IMR-90 (cell line): ENCODE measurements at regions not wholly inside any gene's neighbourhood (a gene's known extent, or its start where the extent isn't known, plus 50 kb on each side); places are given as distances from the start of the nearest gene placed in this dataset.

Source experiments
- ATAC-seq: fragments of 200-7000 bp; cut with Tn5 transposase; 2 replicates; pipeline ENCODE4 v1.9.1; 2020; ENCODE audit warnings: low read depth, mild to moderate bottlenecking, moderate library complexity
- BruUV-seq: library from RNA; stranded (reverse); fragments of 400-500 nt; replicated peaks from 2 replicates; lab custom pipeline; 2021; lab: Mats Ljungman, UMichigan
- CTCF ChIA-PET: fragments of 300-600 bp; formaldehyde crosslinking; extraction: SDS; loops from one replicate; lab custom pipeline; 2021; ENCODE audit warnings: antibody characterized with exemption; lab: Yijun Ruan, JAX
- POLR2A ChIA-PET: fragments of 300-600 bp; sonication (Branson Sonifier 250); formaldehyde crosslinking; loops from one replicate; lab custom pipeline; 2022; ENCODE audit warnings: antibody characterized with exemption; ENCODE audit not compliant: unreplicated experiment; lab: Charles Lee
- DNase-seq: peaks from one replicate; pipeline ENCODE4 v3.0.0; 2013
- H2AFZ ChIP-seq: replicated peaks from 2 replicates; pipeline ENCODE3; 2013; ENCODE audit warnings: low read length, mild to moderate bottlenecking; ENCODE audit not compliant: poor library complexity
- H2AK5ac ChIP-seq: 2 replicates; pipeline ENCODE4 v1.6.1; 2013; ENCODE audit warnings: low read depth, low read length, inconsistent platforms
- H2AK9ac ChIP-seq: replicated peaks from 2 replicates; pipeline ENCODE3; 2013; ENCODE audit warnings: mild to moderate bottlenecking, low read depth, low read length, moderate library complexity; ENCODE audit not compliant: poor library complexity
- H2BK120ac ChIP-seq: 2 replicates; pipeline ENCODE4 v1.6.1; 2013; ENCODE audit warnings: low read depth, low read length, inconsistent platforms
- H2BK15ac ChIP-seq: 3 replicates; pipeline ENCODE4 v1.6.1; 2013; ENCODE audit warnings: low read depth, low read length, inconsistent platforms
- H2BK20ac ChIP-seq: 2 replicates; pipeline ENCODE4 v1.6.1; 2013; ENCODE audit warnings: low read depth, mild to moderate bottlenecking, inconsistent platforms, low read length, moderate library complexity
- H2BK5ac ChIP-seq: 2 replicates; pipeline ENCODE4 v1.6.1; 2013; ENCODE audit warnings: mild to moderate bottlenecking, low read depth, low read length, inconsistent platforms; ENCODE audit not compliant: poor library complexity, severe bottlenecking
- H3K14ac ChIP-seq: replicated peaks from 2 replicates; pipeline ENCODE4 v1.6.1; 2013; ENCODE audit warnings: low read depth, low read length, inconsistent platforms
- H3K18ac ChIP-seq: 2 replicates; pipeline ENCODE4 v1.6.1; 2013; ENCODE audit warnings: low read depth, low read length, control low read depth
- H3K23ac ChIP-seq: 2 replicates; pipeline ENCODE4 v1.6.1; 2013; ENCODE audit warnings: low read depth, low read length, inconsistent platforms
- H3K27ac ChIP-seq: 2 replicates; pipeline ENCODE4 v1.5.1; 2013; ENCODE audit warnings: mild to moderate bottlenecking, control low read depth, low read length; ENCODE audit not compliant: insufficient read depth
- H3K27me3 ChIP-seq: 2 replicates; pipeline ENCODE4 v1.6.1; 2013; ENCODE audit warnings: low read length; ENCODE audit not compliant: control insufficient read depth, insufficient read depth
- H3K36me3 ChIP-seq: 2 replicates; pipeline ENCODE4 v1.6.1; 2013; ENCODE audit warnings: low read length, mixed read lengths; ENCODE audit not compliant: control insufficient read depth, insufficient read depth
- H3K4ac ChIP-seq: 2 replicates; pipeline ENCODE4 v1.6.1; 2013; ENCODE audit warnings: low read depth, low read length, inconsistent platforms
- H3K4me1 ChIP-seq: 2 replicates; pipeline ENCODE4 v1.6.1; 2013; ENCODE audit warnings: low read length, mixed read lengths; ENCODE audit not compliant: control insufficient read depth, insufficient read depth
- H3K4me2 ChIP-seq: 2 replicates; pipeline ENCODE4 v1.6.1; 2013; ENCODE audit warnings: low read depth, mild to moderate bottlenecking, control low read depth, low read length, moderate library complexity
- H3K4me3 ChIP-seq: 2 replicates; pipeline ENCODE4 v1.5.1; 2013; ENCODE audit warnings: low read depth, mild to moderate bottlenecking, control low read depth, low read length, moderate library complexity; ENCODE audit not compliant: insufficient read depth
- H3K56ac ChIP-seq: 2 replicates; pipeline ENCODE4 v1.6.1; 2013; ENCODE audit warnings: low read length, inconsistent platforms; ENCODE audit not compliant: insufficient read depth; ENCODE audit errors: extremely low read depth
- H3K79me1 ChIP-seq, 2 experiments: 2 replicates each; pipeline ENCODE4 v1.6.1; 2013; ENCODE audit warnings: low read length in 2 of 2, inconsistent platforms in 1 of 2, low read depth in 1 of 2
- H3K9ac ChIP-seq: 2 replicates; pipeline ENCODE4 v1.6.1; 2013; ENCODE audit warnings: low read depth, low read length, control low read depth
- H3K9me1 ChIP-seq: 2 replicates; pipeline ENCODE4 v1.6.1; 2013; ENCODE audit warnings: low read length, inconsistent platforms; ENCODE audit not compliant: insufficient read depth
- H3K9me3 ChIP-seq: 2 replicates; pipeline ENCODE4 v1.6.1; 2013; ENCODE audit warnings: low read length; ENCODE audit not compliant: control insufficient read depth, insufficient read depth
- H4K20me1 ChIP-seq: 2 replicates; pipeline ENCODE4 v1.6.1; 2013; ENCODE audit warnings: low read length, inconsistent platforms; ENCODE audit not compliant: insufficient read depth
- H4K5ac ChIP-seq: 2 replicates; pipeline ENCODE4 v1.6.1; 2013; ENCODE audit warnings: mild to moderate bottlenecking, low read depth, low read length, control low read depth
- H4K8ac ChIP-seq, 2 experiments: 2 replicates each; pipeline ENCODE4 v1.6.1; 2013; ENCODE audit warnings: low read depth in 2 of 2, low read length in 2 of 2, control low read depth in 1 of 2, inconsistent platforms in 1 of 2
- H4K91ac ChIP-seq: 2 replicates; pipeline ENCODE4 v1.6.1; 2013; ENCODE audit warnings: low read depth, low read length, inconsistent platforms; ENCODE audit not compliant: insufficient read depth
- CHD1 ChIP-seq: IDR thresholded peaks from 2 replicates; pipeline ENCODE4 v1.6.1; 2012; ENCODE audit warnings: low read depth, low read length, improper control_type of control experiment
- FOS ChIP-seq: fragments of 150-350 bp; IDR thresholded peaks from 2 replicates; pipeline ENCODE4 v1.6.1; 2016; ENCODE audit warnings: low read depth, low read length
- MAZ ChIP-seq: IDR thresholded peaks from 2 replicates; pipeline ENCODE4 v1.6.1; 2012; ENCODE audit warnings: low read depth, mild to moderate bottlenecking, low read length, improper control_type of control experiment, moderate library complexity, borderline replicate concordance
- MXI1 ChIP-seq: IDR thresholded peaks from 2 replicates; pipeline ENCODE4 v1.6.1; 2012; ENCODE audit warnings: low read depth, mild to moderate bottlenecking, low read length, moderate library complexity, borderline replicate concordance
- SMC3 ChIP-seq: fragments of 150-350 bp; IDR thresholded peaks from 2 replicates; pipeline ENCODE4 v1.6.1; 2016; ENCODE audit warnings: low read depth, mild to moderate bottlenecking, antibody characterized with exemption, low read length, moderate library complexity
- USF2 ChIP-seq: fragments of 150-350 bp; IDR thresholded peaks from 2 replicates; pipeline ENCODE4 v1.6.1; 2017; ENCODE audit warnings: mild to moderate bottlenecking, antibody characterized with exemption, low read length, low read depth
- WGBS, 2 experiments: methylation state at CpG; one replicate each; pipeline versions ENCODE4 v1.1.5 to v1.1.7; 2013; ENCODE audit warnings: missing lambda C conversion rate in 2 of 2; ENCODE audit not compliant: insufficient read length in 1 of 2; ENCODE audit errors: extremely low coverage in 2 of 2; 5-methylcytosine and 5-hydroxymethylcytosine counted together
- dilution Hi-C: fragments of 300-500 bp; cut with HindIII; formaldehyde crosslinking; loops from one replicate; pipeline ENCODE4 v1.14.3; 2018; ENCODE audit warnings: low sequenced_read_pairs; ENCODE audit not compliant: unreplicated experiment
- in situ Hi-C: fragments of 300-500 bp; cut with MboI; formaldehyde crosslinking; loops from 3 replicates; pipeline ENCODE4 v1.14.3; 2019; ENCODE audit warnings: low sequenced_read_pairs, inconsistent platforms, mixed read lengths
- intact Hi-C: fragments of 100-400 bp; cut with micrococcal nuclease; formaldehyde crosslinking; loops from 2 replicates; pipeline ENCODE4 v1.10.0; 2022

GRCh38 chr16:49929626-49930025 lies 73.7 kb upstream of the ZNF423 start:
- Histone ChIP-seq H2AFZ (no peak overlapping the region), H4K91ac (no peak overlapping the region), H4K20me1 (no peaks in the 10 kb centered on the region), H3K56ac (no peak overlapping the region), H3K9me3 (no peaks in the 10 kb centered on the region), H2BK15ac (no peak overlapping the region), H2BK120ac (no peak overlapping the region), H3K9me1 (no peaks in the 10 kb centered on the region; the same call in 1 of the 2 replicates), H2AK5ac (no peak overlapping the region), H3K4me1 (no peaks in the 10 kb centered on the region), H2BK5ac (no peak overlapping the region), H3K14ac (no peak overlapping the region), H3K36me3 (no peaks in the 10 kb centered on the region), H4K8ac (no peak overlapping the region), H3K27ac (no peak overlapping the region), H3K4me2 (no peak overlapping the region), H3K27me3 (peaks cover 3% of the 10 kb centered on the region), H3K9ac (no peak overlapping the region), H3K23ac (no peak overlapping the region), H4K5ac (no peak overlapping the region), H3K4ac (no peak overlapping the region), H2BK20ac (no peak overlapping the region), H3K18ac (no peak overlapping the region), H2AK9ac (no peak overlapping the region), H3K79me1 (no peaks in the 10 kb centered on the region), H3K4me3 (no peak overlapping the region)
- CTCF ChIA-PET = no interaction called here
- BruUV-seq = no TSS peak
- DNase-seq (no peak), ATAC-seq (no peak)
- POLR2A ChIA-PET = no interaction called here
- in situ Hi-C loops (no loop called here), intact Hi-C loops (no loop called here), dilution Hi-C loops (no loop called here)
- 0% methylated on average over 1 of the region's 3 CpGs; no CpG with 5 or more reads in 1 of the 2 experiments for WGBS, 2 experiments
- no peak for TF ChIP-seq MAZ
- no peak for TF ChIP-seq CHD1
- TF ChIP-seq USF2 = no peak
- no peak for TF ChIP-seq MXI1
- TF ChIP-seq FOS = no peak
- TF ChIP-seq SMC3 = no peak
